SK-N-SH (cell line): ENCODE measurements at regions not wholly inside any gene's neighbourhood (a gene's known extent, or its start where the extent isn't known, plus 50 kb on each side); places are given as distances from the start of the nearest gene placed in this dataset.

Experiments
- CTCF ChIP-seq: fragments of 200-600 bp; sonication (generic); IDR thresholded peaks from 2 replicates; pipeline ENCODE4 v1.6.1; 2017; ENCODE audit warnings: antibody characterized with exemption, mild to moderate bottlenecking, moderate library complexity
- JUND ChIP-seq: IDR thresholded peaks from 2 replicates; pipeline ENCODE4 v1.4.0; 2012
- RFX5 ChIP-seq: IDR thresholded peaks from 2 replicates; pipeline ENCODE4 v1.6.1; 2012; ENCODE audit warnings: mild to moderate bottlenecking, improper control_type of control experiment, low read length
- TCF12 ChIP-seq: IDR thresholded peaks from 2 replicates; pipeline ENCODE4 v1.4.0; 2012
- USF1 ChIP-seq: IDR thresholded peaks from 2 replicates; pipeline ENCODE4 v1.4.0; 2012; ENCODE audit warnings: low read depth, borderline replicate concordance

GRCh38 chr2:144695657-144696056 lies 175.7 kb upstream of the ZEB2 start:
- no peak for TF ChIP-seq CTCF
- no peak for TF ChIP-seq RFX5
- no peak for TF ChIP-seq JUND
- TF ChIP-seq USF1 = no peak; the same call in 1 of the 2 replicates
- no peak for TF ChIP-seq TCF12
